ENCODE measurements at regions not wholly inside any gene's neighbourhood (a gene's known extent, or its start where the extent isn't known, plus 50 kb on each side); places are given as distances from the start of the nearest gene placed in this dataset.
"Not testable (repeated sequence)": the region's sequence is repeated elsewhere in the genome, so short reads cannot be mapped to it uniquely, and the experiment has no call there.

DNA sequence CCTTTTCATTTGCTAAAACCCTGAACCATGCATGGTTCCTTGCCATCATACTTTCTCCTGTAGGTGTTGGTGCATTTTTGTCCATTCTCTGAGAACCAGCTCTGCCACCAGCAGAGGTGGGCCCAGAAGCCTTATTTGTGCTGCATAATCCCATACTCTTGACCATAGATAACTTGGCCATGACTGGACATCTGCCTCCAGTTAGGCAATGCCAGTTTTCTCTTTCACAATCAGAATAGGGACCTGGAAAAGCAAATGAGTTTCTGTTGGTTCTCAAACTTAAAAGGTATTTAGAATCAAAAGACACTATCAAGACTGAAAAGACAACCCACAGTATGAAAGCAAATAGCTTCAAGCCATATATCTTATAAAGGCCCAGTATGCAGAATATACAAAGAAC, 167.3 kb downstream of the MAIP1 start:
- no peak for ATAC-seq
- Histone ChIP-seq H3K36me3 (no peaks in the 10 kb centered on the region), H3K4me1 (peaks cover 0 to 5% (median 0%) of the 10 kb centered on the region in 12 donors), H3K9me3 (no peaks in the 10 kb centered on the region), H3K27me3 (no peaks in the 10 kb centered on the region), H3K27ac (no peak overlapping the region), H3K4me3 (no peak overlapping the region)
- no peak for DNase-seq
- no peak for TF ChIP-seq POLR2A (IDR thresholded peaks at IDR 0.05)
- TF ChIP-seq CTCF (IDR thresholded peaks at IDR 0.05), result no peak
- intact Hi-C loops (cut with DNase I), result no loop called here

DNA sequence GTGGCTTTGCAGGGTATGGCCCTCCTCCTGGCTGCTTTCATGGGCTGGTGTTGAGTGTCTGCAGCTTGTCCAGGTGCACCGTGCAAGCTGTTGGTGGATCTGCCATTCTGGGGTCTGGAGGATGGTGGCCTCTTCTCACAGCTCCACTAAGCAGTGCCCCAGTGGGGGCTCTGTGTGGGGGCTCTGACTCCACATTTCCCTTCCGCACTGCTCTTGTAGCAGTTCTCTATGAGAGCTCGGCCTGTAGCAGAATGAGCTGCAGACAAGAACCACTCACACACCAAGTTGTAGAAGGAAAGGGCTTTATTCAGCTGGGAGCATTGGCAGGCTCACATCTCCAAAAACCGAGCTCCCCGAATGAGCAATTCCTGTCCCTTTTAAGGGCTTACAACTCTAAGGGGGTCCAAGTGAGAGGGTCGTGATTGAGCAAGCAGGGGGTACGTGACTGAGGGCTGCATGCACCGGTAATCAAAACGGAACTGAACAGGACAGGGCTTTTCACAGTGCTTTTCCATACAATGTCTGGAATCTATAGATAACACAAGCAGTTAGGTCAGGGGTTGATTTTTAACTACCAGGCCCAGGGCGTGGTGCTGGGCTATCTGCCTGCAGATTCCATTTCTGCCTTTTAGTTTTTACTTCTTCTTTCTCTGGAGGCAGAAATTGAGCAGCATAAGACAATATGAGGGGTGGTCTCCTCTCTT, 169.4 kb downstream of the MAIP1 start:
- H3K9me3 ChIP-seq; H3K27ac ChIP-seq; H3K4me3 ChIP-seq; H3K36me3 ChIP-seq; intact Hi-C loops (cut with DNase I); H3K27me3 ChIP-seq; DNase-seq; H3K4me1 ChIP-seq; ATAC-seq: not testable (repeated sequence)
- WGBS, 4 donors, result 82 to 91% (median 88%) methylated on average over 9 to 10 of the region's 10 CpGs

- Histone ChIP-seq H3K4me3 (no peak overlapping the region), H3K27me3 (no peaks in the 10 kb centered on the region), H3K36me3 (no peaks in the 10 kb centered on the region), H3K27ac (no peak overlapping the region), H3K9me3 (no peaks in the 10 kb centered on the region), H3K4me1 (peaks cover 0 to 5% (median 0%) of the 10 kb centered on the region in 12 donors)
- TF ChIP-seq CTCF (IDR thresholded peaks at IDR 0.05) (no peak), POLR2A (IDR thresholded peaks at IDR 0.05) (no peak)
- ATAC-seq (no peak), DNase-seq (no peak)
- intact Hi-C loops (cut with DNase I), result no loop called here
- 76 to 86% (median 77%) methylated on average over 4 of the region's 4 CpGs for WGBS, 4 donors
Measured at GRCh38 chr2:200125444-200126284, 170.3 kb downstream of the MAIP1 start.

DNA sequence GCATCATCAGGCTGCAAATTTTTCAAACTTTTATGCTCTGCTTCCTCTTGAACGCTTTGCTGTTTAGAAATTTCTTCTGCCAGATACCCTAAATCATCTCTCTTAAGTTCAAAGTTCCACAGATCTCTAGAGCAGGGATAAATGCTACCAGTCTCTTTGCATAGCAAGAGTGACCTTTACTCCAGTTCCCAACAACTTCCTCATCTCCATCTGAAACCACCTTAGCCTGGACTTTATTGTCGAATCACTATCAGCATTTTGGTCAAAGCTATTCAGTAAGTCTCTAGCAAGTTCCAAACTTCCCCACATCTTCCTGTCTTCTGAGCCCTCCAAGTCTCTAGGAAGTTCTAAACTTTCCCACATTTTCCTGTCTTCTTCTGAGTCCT, 170.9 kb downstream of the MAIP1 start:
- 65 to 71% (median 67%) methylated on average over 2 of the region's 2 CpGs for WGBS, 4 donors

DNA sequence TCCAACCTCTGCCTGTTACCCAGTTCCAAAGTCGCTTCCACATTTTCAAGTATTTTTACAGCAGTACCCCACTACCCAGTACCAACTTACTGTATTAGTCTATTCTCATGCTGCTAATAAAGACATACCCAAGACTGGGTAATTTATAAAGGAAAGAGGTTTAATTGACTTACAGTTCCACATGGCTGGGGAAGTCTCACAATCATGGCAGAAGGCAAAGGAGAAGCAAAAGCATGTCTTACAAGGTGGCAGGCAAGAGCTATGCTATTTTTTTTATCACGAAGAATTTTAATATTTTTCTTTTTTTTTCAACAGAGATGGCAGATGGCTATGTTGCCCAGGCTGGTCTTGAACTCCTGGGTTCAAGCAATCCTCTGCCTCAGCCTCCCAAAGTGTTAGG, 171.3 kb downstream of the MAIP1 start:
- ATAC-seq; H3K27me3 ChIP-seq; DNase-seq; H3K36me3 ChIP-seq; H3K4me1 ChIP-seq; H3K27ac ChIP-seq; H3K4me3 ChIP-seq; intact Hi-C loops (cut with DNase I); H3K9me3 ChIP-seq: not testable (repeated sequence)
- WGBS, 4 donors, result 86 to 92% (median 89%) methylated on average over 2 of the region's 2 CpGs

More for the DNA sequence above, 170.9 kb downstream of the MAIP1 start:
- H3K27me3 ChIP-seq; H3K9me3 ChIP-seq; ATAC-seq; H3K36me3 ChIP-seq; H3K4me1 ChIP-seq; H3K27ac ChIP-seq; H3K4me3 ChIP-seq; DNase-seq; intact Hi-C loops (cut with DNase I): not testable (repeated sequence)
